Choroid plexus epithelial cell (primary cell): ENCODE measurements at regions not wholly inside any gene's neighbourhood (a gene's known extent, or its start where the extent isn't known, plus 50 kb on each side); places are given as distances from the start of the nearest gene placed in this dataset.

Experiments
- DNase-seq: peaks from one replicate; pipeline ENCODE4 v3.0.0-alpha.2; 2010; ENCODE audit warnings: low read depth
- H3K4me3 ChIP-seq: 2 replicates; pipeline ENCODE4 v1.5.1; 2011; ENCODE audit warnings: low read depth, mild to moderate bottlenecking, control low read depth, low read length, moderate library complexity
- TF ChIP-seq, protein P1 (sequence below): conservative IDR thresholded peaks from 2 replicates; pipeline ENCODE4 v1.5.1; 2011; ENCODE audit warnings: low read depth, mild to moderate bottlenecking, control low read depth, inconsistent platforms, low read length, moderate library complexity

DNA sequence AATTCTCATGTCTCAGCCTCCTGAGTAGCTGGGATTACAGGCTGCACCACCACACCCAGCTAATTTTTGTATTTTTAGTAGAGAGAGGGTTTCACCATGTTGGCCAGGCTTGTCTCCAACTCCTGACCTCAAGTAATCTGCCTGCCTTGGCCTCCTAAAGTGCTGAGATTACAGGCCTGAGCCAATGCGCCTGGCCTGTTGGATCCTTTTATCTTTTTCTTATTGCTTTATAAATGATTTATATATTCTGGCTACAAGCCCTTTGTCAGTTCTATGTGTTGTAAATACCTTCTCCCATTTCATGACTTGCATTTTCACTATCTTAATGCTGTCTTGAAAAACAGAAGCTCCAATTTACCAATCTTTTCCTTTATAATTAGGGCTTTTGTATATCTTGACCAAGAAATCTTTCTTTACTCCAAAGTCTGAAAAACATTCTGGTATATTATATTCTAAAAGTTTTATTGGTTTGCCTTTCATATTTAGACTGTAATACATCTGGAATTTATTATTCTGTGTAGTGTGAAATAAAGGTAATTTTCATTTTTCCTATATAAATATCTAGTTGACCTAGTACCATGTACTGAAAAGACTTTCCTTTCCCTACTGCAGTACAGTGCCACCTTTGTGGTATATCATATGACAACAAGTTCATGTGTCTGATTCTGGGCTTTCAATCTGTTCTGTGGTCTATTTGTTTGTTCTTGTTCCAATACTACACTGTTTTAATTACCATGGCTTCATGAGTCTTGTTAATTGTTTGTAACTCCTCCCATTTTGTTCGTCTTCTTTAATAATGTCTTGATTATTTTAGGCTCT, 52.9 kb upstream of the RNU6-1 start:
- H3K4me3 ChIP-seq = no peak overlapping the region
- TF ChIP-seq, protein P1, sequence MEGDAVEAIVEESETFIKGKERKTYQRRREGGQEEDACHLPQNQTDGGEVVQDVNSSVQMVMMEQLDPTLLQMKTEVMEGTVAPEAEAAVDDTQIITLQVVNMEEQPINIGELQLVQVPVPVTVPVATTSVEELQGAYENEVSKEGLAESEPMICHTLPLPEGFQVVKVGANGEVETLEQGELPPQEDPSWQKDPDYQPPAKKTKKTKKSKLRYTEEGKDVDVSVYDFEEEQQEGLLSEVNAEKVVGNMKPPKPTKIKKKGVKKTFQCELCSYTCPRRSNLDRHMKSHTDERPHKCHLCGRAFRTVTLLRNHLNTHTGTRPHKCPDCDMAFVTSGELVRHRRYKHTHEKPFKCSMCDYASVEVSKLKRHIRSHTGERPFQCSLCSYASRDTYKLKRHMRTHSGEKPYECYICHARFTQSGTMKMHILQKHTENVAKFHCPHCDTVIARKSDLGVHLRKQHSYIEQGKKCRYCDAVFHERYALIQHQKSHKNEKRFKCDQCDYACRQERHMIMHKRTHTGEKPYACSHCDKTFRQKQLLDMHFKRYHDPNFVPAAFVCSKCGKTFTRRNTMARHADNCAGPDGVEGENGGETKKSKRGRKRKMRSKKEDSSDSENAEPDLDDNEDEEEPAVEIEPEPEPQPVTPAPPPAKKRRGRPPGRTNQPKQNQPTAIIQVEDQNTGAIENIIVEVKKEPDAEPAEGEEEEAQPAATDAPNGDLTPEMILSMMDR = no peak
- DNase-seq = no peak

DNA sequence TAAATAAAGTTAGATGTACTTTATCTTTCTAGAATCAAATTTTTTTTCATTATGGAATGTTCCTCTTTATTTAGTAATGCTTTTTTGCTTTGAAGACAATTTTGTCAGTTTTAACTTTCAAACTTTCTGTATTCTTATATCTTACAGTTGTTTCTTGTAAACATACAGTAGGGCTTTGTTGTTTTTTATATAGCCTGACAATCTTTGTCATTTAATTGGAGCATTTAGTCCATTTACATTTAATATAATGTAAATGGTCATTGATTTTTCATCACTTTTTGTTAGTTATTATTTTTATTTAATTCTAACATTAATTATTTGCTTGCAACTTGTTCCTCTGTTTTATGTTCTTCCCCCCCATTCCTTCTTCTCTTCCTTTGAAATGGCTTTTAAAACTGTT, 55.4 kb upstream of the RNU6-1 start:
- no peak overlapping the region for H3K4me3 ChIP-seq
- no peak for DNase-seq
- TF ChIP-seq, protein P1 = no peak

DNA sequence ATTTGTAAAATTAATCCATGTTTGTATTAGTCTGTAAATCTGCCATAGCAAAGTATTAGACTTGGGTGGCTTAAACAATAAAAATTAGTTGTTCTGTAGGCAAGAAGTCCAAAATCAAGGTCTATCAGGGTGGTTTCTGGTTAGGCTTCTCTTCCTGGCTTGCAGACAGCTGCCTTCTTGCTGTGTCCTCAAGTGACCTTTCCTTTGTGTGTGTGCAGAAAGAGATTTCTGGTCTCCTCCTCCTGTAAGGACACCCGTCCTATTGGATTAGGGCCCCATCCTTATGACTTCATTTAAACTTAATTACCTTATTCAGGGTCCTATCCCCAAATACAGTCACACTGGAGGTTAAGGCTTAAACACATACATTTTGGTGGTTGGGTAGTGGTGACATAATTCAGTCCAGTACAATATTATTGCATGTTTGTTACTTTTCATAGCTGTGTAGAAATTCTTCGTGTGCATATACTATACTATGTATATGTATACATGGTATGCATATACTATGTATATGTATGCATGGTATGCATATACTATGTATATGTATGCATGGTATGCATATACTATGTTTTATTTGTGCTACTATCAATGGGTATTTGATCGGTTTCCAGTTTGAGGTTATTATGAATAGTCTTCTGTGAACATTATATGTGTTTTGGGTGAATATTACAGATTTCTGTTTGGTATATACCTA, 57.9 kb upstream of the RNU6-1 start:
- no peak overlapping the region for H3K4me3 ChIP-seq
- TF ChIP-seq, protein P1 = no peak
- DNase-seq = peak; percentile 33

DNA sequence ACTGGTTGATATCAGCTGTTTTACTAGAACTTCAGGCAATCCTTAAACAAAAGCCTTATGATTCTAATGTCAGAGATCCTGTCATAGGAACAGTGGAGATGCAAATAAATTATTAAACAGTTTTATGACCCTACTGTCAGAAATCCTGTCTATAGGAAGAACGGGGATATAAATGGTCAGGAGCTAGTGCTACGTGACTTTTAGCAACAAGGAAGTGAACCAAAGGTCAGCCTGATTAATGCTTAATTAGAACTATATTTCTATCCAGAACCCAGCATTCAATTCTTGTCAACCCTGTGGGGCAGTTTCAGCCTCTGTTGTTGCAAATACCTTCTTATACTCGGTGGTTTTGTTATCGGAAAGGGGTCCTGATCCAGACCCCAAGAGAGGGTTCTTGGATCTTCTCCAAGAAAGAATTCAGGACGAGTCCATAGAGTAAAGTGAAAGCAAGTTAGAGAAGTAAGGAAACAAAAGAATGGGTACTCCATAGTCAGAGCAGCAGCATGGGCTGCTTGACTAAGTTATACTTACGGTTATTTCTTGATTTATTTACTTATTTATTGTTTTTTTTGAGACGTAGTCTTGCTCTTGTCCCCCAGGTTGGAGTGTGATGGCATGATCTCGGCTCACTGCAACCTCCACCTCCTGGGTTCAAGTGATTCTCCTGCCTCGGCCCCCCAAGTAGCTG, 59.9 kb upstream of the RNU6-1 start:
- H3K4me3 ChIP-seq = no peak overlapping the region
- DNase-seq = no peak
- TF ChIP-seq, protein P1 = no peak

DNA sequence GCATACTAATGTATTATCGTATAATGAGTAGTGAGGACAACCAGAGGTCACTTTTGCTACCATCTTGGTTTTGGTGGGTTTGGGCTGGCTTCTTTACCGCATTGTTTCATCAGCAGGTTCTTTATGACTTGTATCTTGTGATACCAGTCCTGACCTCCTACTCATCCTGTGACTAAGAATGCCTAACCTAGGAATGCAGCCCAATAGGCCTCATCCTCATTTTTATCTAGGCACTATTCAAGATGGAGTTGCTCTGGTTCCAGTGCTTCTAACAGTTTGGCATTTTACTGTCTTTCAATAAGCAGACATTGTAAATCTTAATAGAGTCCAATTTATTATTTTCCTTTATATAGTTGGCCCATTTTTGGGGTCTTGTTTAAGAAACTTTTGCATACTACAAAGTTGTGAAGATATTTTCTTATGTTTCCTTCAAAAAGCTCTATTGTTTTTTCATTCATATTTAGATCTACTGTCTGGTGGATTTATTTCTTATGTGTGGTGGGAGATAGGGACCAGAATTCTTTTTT, 60.8 kb upstream of the RNU6-1 start:
- no peak for DNase-seq
- no peak overlapping the region for H3K4me3 ChIP-seq
- TF ChIP-seq, protein P1 = no peak

DNA sequence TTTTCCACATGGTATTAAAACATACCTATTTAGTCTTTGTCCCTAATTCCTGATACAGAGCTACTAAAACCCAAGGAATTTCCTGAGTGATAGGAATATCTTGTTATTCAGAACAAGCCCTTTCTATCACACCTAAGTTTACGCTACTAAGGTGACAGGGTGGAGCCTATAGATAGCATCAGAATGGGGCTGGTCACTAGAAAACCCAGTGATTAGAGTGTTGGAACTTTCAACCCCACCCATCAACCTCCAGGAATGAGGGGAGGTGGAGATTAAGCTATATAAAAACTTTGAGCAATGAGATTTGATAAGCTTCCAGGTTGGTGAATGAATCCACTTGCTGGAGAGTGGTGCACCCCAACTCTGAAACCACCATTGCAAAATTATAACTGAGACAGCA, 62.1 kb upstream of the RNU6-1 start:
- H3K4me3 ChIP-seq = no peak overlapping the region
- TF ChIP-seq, protein P1 = no peak
- DNase-seq = no peak
